ENCODE measurements at regions not wholly inside any gene's neighbourhood (a gene's known extent, or its start where the extent isn't known, plus 50 kb on each side); places are given as distances from the start of the nearest gene placed in this dataset.

GRCh38 chr4:11605597-11605996 is 176.9 kb upstream of the HS3ST1 start:
- intact Hi-C loops (cut with micrococcal nuclease) = no loop called here
- H3K27me3 ChIP-seq (replicated peaks in 1 of 4; ENCODE audit: control extremely low read depth in 1 of 4, control insufficient read depth in 3 of 4, insufficient read depth in 4 of 4, low read length in 3 of 4) = no peaks in the 10 kb centered on the region
- H3K27ac ChIP-seq (ENCODE audit: low read length in 2 of 2) = no peak overlapping the region
- no peaks in the 10 kb centered on the region for H3K9me3 ChIP-seq (ENCODE audit: control extremely low read depth in 1 of 3, control insufficient read depth in 2 of 3, insufficient read depth in 1 of 3, low read length in 2 of 3)
- no peaks in the 10 kb centered on the region for H3K9me3 Mint-ChIP-seq (ENCODE audit: insufficient read depth)
- CTCF ChIA-PET = no interaction called here
- H3K4me1 ChIP-seq (ENCODE audit: control insufficient read depth in 2 of 2, insufficient read depth in 2 of 2, low read length in 2 of 2) = no peaks in the 10 kb centered on the region
- no peak overlapping the region for H3K9ac ChIP-seq (ENCODE audit: low read length)
- H3K27ac Mint-ChIP-seq = no peak overlapping the region
- no peaks in the 10 kb centered on the region for H3K4me1 Mint-ChIP-seq
- H3K79me2 ChIP-seq (ENCODE audit: control insufficient read depth, insufficient read depth, low read length) = no peaks in the 10 kb centered on the region
- H3K36me3 ChIP-seq (replicated peaks in 1 of 2; ENCODE audit: control extremely low read depth in 1 of 2, control insufficient read depth in 1 of 2, extremely low read depth in 1 of 2, insufficient read depth in 2 of 2, low read length in 1 of 2) = no peaks in the 10 kb centered on the region
- no peak overlapping the region for H3K4me3 Mint-ChIP-seq
- no peak overlapping the region for H2AFZ ChIP-seq (ENCODE audit: insufficient read depth, low read depth, low read length, poor library complexity, severe bottlenecking)
- no peak overlapping the region for H3K4me2 ChIP-seq (replicated peaks; ENCODE audit: low read depth, low read length, poor library complexity, severe bottlenecking)
- POLR2A ChIA-PET = no interaction called here
- H3K27me3 Mint-ChIP-seq = no peaks in the 10 kb centered on the region
- no peak overlapping the region for H3K4me3 ChIP-seq (ENCODE audit: control extremely low read depth in 1 of 5, extremely low read depth in 1 of 5, insufficient read depth in 1 of 5, low read depth in 2 of 5, low read length in 4 of 5)
- no peak for TF ChIP-seq EZH2 (IDR thresholded peaks at IDR 0.05; ENCODE audit: borderline replicate concordance, insufficient read depth, low read depth, low read length, poor library complexity, severe bottlenecking)
- TF ChIP-seq, protein P1, sequence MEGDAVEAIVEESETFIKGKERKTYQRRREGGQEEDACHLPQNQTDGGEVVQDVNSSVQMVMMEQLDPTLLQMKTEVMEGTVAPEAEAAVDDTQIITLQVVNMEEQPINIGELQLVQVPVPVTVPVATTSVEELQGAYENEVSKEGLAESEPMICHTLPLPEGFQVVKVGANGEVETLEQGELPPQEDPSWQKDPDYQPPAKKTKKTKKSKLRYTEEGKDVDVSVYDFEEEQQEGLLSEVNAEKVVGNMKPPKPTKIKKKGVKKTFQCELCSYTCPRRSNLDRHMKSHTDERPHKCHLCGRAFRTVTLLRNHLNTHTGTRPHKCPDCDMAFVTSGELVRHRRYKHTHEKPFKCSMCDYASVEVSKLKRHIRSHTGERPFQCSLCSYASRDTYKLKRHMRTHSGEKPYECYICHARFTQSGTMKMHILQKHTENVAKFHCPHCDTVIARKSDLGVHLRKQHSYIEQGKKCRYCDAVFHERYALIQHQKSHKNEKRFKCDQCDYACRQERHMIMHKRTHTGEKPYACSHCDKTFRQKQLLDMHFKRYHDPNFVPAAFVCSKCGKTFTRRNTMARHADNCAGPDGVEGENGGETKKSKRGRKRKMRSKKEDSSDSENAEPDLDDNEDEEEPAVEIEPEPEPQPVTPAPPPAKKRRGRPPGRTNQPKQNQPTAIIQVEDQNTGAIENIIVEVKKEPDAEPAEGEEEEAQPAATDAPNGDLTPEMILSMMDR (IDR thresholded peaks at IDR 0.05) = no peak
- WGBS (ENCODE audit: insufficient coverage) = no CpG with 5 or more reads among the region's 1 CpG
- no peaks in the 10 kb centered on the region for H4K20me1 ChIP-seq (ENCODE audit: control insufficient read depth, insufficient read depth, low read length, poor library complexity, severe bottlenecking)
- no peak for ATAC-seq (ENCODE audit: low read depth)
- no peak for DNase-seq

GRCh38 chr4:11604821-11605220 is 176.1 kb upstream of the HS3ST1 start:
- Mint-ChIP-seq H3K27ac (no peak overlapping the region), H3K4me1 (no peaks in the 10 kb centered on the region), H3K4me3 (no peak overlapping the region), H3K27me3 (no peaks in the 10 kb centered on the region), H3K9me3 (ENCODE audit: insufficient read depth) (no peaks in the 10 kb centered on the region)
- Histone ChIP-seq H4K20me1 (ENCODE audit: control insufficient read depth, insufficient read depth, low read length, poor library complexity, severe bottlenecking) (no peaks in the 10 kb centered on the region), H3K4me2 (replicated peaks; ENCODE audit: low read depth, low read length, poor library complexity, severe bottlenecking) (no peak overlapping the region), H3K4me3 (ENCODE audit: control extremely low read depth in 1 of 5, extremely low read depth in 1 of 5, insufficient read depth in 1 of 5, low read depth in 2 of 5, low read length in 4 of 5) (no peak overlapping the region), H2AFZ (ENCODE audit: insufficient read depth, low read depth, low read length, poor library complexity, severe bottlenecking) (no peak overlapping the region), H3K27ac (ENCODE audit: low read length in 2 of 2) (no peak overlapping the region), H3K27me3 (replicated peaks in 1 of 4; ENCODE audit: control extremely low read depth in 1 of 4, control insufficient read depth in 3 of 4, insufficient read depth in 4 of 4, low read length in 3 of 4) (no peaks in the 10 kb centered on the region), H3K36me3 (replicated peaks in 1 of 2; ENCODE audit: control extremely low read depth in 1 of 2, control insufficient read depth in 1 of 2, extremely low read depth in 1 of 2, insufficient read depth in 2 of 2, low read length in 1 of 2) (no peaks in the 10 kb centered on the region), H3K79me2 (ENCODE audit: control insufficient read depth, insufficient read depth, low read length) (no peaks in the 10 kb centered on the region), H3K4me1 (ENCODE audit: control insufficient read depth in 2 of 2, insufficient read depth in 2 of 2, low read length in 2 of 2) (no peaks in the 10 kb centered on the region), H3K9me3 (ENCODE audit: control extremely low read depth in 1 of 3, control insufficient read depth in 2 of 3, insufficient read depth in 1 of 3, low read length in 2 of 3) (no peaks in the 10 kb centered on the region), H3K9ac (ENCODE audit: low read length) (no peak overlapping the region)
- CTCF ChIA-PET = no interaction called here
- intact Hi-C loops (cut with micrococcal nuclease) = no loop called here
- POLR2A ChIA-PET = no interaction called here
- WGBS (ENCODE audit: insufficient coverage) = no CpG with 5 or more reads among the region's 3 CpGs
- TF ChIP-seq, protein P1 (IDR thresholded peaks at IDR 0.05) = no peak
- no peak for TF ChIP-seq EZH2 (IDR thresholded peaks at IDR 0.05; ENCODE audit: borderline replicate concordance, insufficient read depth, low read depth, low read length, poor library complexity, severe bottlenecking)
- DNase-seq (no peak), ATAC-seq (ENCODE audit: low read depth) (no peak)

Data from B cell (primary cell).